SJCRH30 (cell line): ENCODE measurements at regions not wholly inside any gene's neighbourhood (a gene's known extent, or its start where the extent isn't known, plus 50 kb on each side); places are given as distances from the start of the nearest gene placed in this dataset.

Experiments used
- DNase-seq, 2 experiments: peaks; one replicate each; pipeline ENCODE4 v3.0.0-alpha.2; 2015 to 2020
- H3K27ac ChIP-seq: fragments of 250-450 bp; sonication (Bioruptor Pico); 2 replicates; pipeline ENCODE4 v1.5.1; 2020; ENCODE audit warnings: mild to moderate bottlenecking, moderate library complexity
- H3K27me3 ChIP-seq: fragments of 250-450 bp; sonication (Bioruptor Pico); 2 replicates; pipeline ENCODE4 v1.5.1; 2020; ENCODE audit warnings: mild to moderate bottlenecking, moderate library complexity
- H3K36me3 ChIP-seq: fragments of 250-450 bp; sonication (Bioruptor Pico); 2 replicates; pipeline ENCODE4 v1.5.1; 2020; ENCODE audit warnings: mild to moderate bottlenecking, moderate library complexity
- H3K4me1 ChIP-seq: fragments of 250-450 bp; sonication (Bioruptor Pico); 2 replicates; pipeline ENCODE4 v1.5.1; 2020; ENCODE audit warnings: mild to moderate bottlenecking, moderate library complexity
- H3K4me3 ChIP-seq: fragments of 250-450 bp; sonication (Bioruptor Pico); 2 replicates; pipeline ENCODE4 v1.5.1; 2020; ENCODE audit warnings: mild to moderate bottlenecking, moderate library complexity
- H3K9me3 ChIP-seq: fragments of 250-450 bp; sonication (Bioruptor Pico); replicated peaks from 2 replicates; pipeline ENCODE4 v1.5.1; 2020; ENCODE audit warnings: mild to moderate bottlenecking, moderate library complexity

GRCh38 chr18:27447930-27448329 is 262.8 kb upstream of the CHST9 start:
- DNase-seq, result no peak
- no peaks in the 10 kb centered on the region for H3K9me3 ChIP-seq
- H3K4me3 ChIP-seq, result no peak overlapping the region
- H3K27me3 ChIP-seq, result no peaks in the 10 kb centered on the region
- no peak overlapping the region for H3K27ac ChIP-seq
- H3K36me3 ChIP-seq, result no peaks in the 10 kb centered on the region
- peaks cover 4% of the 10 kb centered on the region; the same call in 1 of the 2 replicates for H3K4me1 ChIP-seq

GRCh38 chr18:27447451-27447881 is 262.4 kb upstream of the CHST9 start:
- Histone ChIP-seq H3K27ac (no peak overlapping the region), H3K4me1 (peaks cover 4% of the 10 kb centered on the region; the same call in 1 of the 2 replicates), H3K36me3 (no peaks in the 10 kb centered on the region), H3K4me3 (no peak overlapping the region), H3K9me3 (no peaks in the 10 kb centered on the region), H3K27me3 (no peaks in the 10 kb centered on the region)
- DNase-seq, result peak; percentile 32 to 67

- Histone ChIP-seq H3K4me3 (no peak overlapping the region), H3K27ac (no peak overlapping the region), H3K27me3 (no peaks in the 10 kb centered on the region), H3K9me3 (no peaks in the 10 kb centered on the region), H3K36me3 (no peaks in the 10 kb centered on the region), H3K4me1 (no peaks in the 10 kb centered on the region)
- DNase-seq, result no peak
These were observed 245.5 kb upstream of the CHST9 start for GRCh38 chr18:27430595-27430994.

- no peaks in the 10 kb centered on the region for H3K9me3 ChIP-seq
- no peaks in the 10 kb centered on the region for H3K4me1 ChIP-seq
- peak in 1 of 2 experiments; percentile 16 for DNase-seq
- no peak overlapping the region for H3K4me3 ChIP-seq
- no peaks in the 10 kb centered on the region for H3K27me3 ChIP-seq
- H3K36me3 ChIP-seq, result no peaks in the 10 kb centered on the region
- no peak overlapping the region for H3K27ac ChIP-seq
These were observed 243.8 kb upstream of the CHST9 start for GRCh38 chr18:27428716-27429475.

- Histone ChIP-seq H3K4me3 (no peak overlapping the region), H3K27ac (no peak overlapping the region), H3K36me3 (no peaks in the 10 kb centered on the region), H3K27me3 (no peaks in the 10 kb centered on the region), H3K4me1 (no peaks in the 10 kb centered on the region), H3K9me3 (no peaks in the 10 kb centered on the region)
- no peak for DNase-seq
These were observed 243.0 kb upstream of the CHST9 start for GRCh38 chr18:27428120-27428519.

- H3K27me3 ChIP-seq, result no peaks in the 10 kb centered on the region
- H3K27ac ChIP-seq, result no peak overlapping the region
- H3K9me3 ChIP-seq, result no peaks in the 10 kb centered on the region
- H3K4me3 ChIP-seq, result no peak overlapping the region
- no peaks in the 10 kb centered on the region for H3K36me3 ChIP-seq
- no peak for DNase-seq
- no peaks in the 10 kb centered on the region for H3K4me1 ChIP-seq
These were observed 238.5 kb upstream of the CHST9 start for GRCh38 chr18:27423581-27423980.

- H3K9me3 ChIP-seq, result no peaks in the 10 kb centered on the region
- DNase-seq, result no peak
These were observed 234.5 kb upstream of the CHST9 start for GRCh38 chr18:27419646-27420045.

GRCh38 chr18:27415495-27415894 is 230.4 kb upstream of the CHST9 start:
- H3K27ac ChIP-seq, result no peak overlapping the region
- no peak for DNase-seq
- H3K36me3 ChIP-seq, result no peaks in the 10 kb centered on the region
- H3K9me3 ChIP-seq, result no peaks in the 10 kb centered on the region
- H3K27me3 ChIP-seq, result no peaks in the 10 kb centered on the region
- no peaks in the 10 kb centered on the region for H3K4me1 ChIP-seq
- H3K4me3 ChIP-seq, result no peak overlapping the region

More at GRCh38 chr18:27419646-27420045, 234.5 kb upstream of the CHST9 start:
- Histone ChIP-seq H3K4me1 (no peaks in the 10 kb centered on the region), H3K4me3 (no peak overlapping the region), H3K27ac (no peak overlapping the region), H3K36me3 (no peaks in the 10 kb centered on the region), H3K27me3 (no peaks in the 10 kb centered on the region)

- Histone ChIP-seq H3K4me1 (no peaks in the 10 kb centered on the region), H3K27ac (no peak overlapping the region), H3K9me3 (no peaks in the 10 kb centered on the region), H3K27me3 (no peaks in the 10 kb centered on the region), H3K36me3 (no peaks in the 10 kb centered on the region), H3K4me3 (no peak overlapping the region)
- no peak for DNase-seq
These were observed 229.6 kb upstream of the CHST9 start for GRCh38 chr18:27414682-27415081.

- H3K27me3 ChIP-seq, result no peaks in the 10 kb centered on the region
- H3K4me3 ChIP-seq, result no peak overlapping the region
- peak; percentile 34 to 69 for DNase-seq
- H3K9me3 ChIP-seq, result no peaks in the 10 kb centered on the region
- H3K36me3 ChIP-seq, result no peaks in the 10 kb centered on the region
- H3K27ac ChIP-seq, result peak overlapping the region; percentile 55
- no peaks in the 10 kb centered on the region for H3K4me1 ChIP-seq
These were observed 228.6 kb upstream of the CHST9 start for GRCh38 chr18:27413495-27414401.

- Histone ChIP-seq H3K27ac (no peak overlapping the region), H3K4me1 (no peaks in the 10 kb centered on the region), H3K9me3 (no peaks in the 10 kb centered on the region), H3K4me3 (no peak overlapping the region), H3K36me3 (no peaks in the 10 kb centered on the region), H3K27me3 (no peaks in the 10 kb centered on the region)
- no peak for DNase-seq
These were observed 227.4 kb upstream of the CHST9 start for GRCh38 chr18:27412556-27412955.

- H3K9me3 ChIP-seq, result no peaks in the 10 kb centered on the region
- H3K27ac ChIP-seq, result no peak overlapping the region
- no peaks in the 10 kb centered on the region for H3K27me3 ChIP-seq
- no peaks in the 10 kb centered on the region for H3K4me1 ChIP-seq
- no peak for DNase-seq
- no peaks in the 10 kb centered on the region for H3K36me3 ChIP-seq
- H3K4me3 ChIP-seq, result no peak overlapping the region
These were observed 226.8 kb upstream of the CHST9 start for GRCh38 chr18:27411911-27412310.

- Histone ChIP-seq H3K4me1 (no peaks in the 10 kb centered on the region), H3K4me3 (no peak overlapping the region), H3K27me3 (no peaks in the 10 kb centered on the region), H3K36me3 (no peaks in the 10 kb centered on the region), H3K27ac (no peak overlapping the region), H3K9me3 (no peaks in the 10 kb centered on the region)
- DNase-seq, result no peak
These were observed 225.9 kb upstream of the CHST9 start for GRCh38 chr18:27411013-27411412.

- H3K36me3 ChIP-seq, result no peaks in the 10 kb centered on the region
- DNase-seq, result no peak
These were observed 219.7 kb upstream of the CHST9 start for GRCh38 chr18:27404855-27405254.

GRCh38 chr18:27400001-27400400 is 214.9 kb upstream of the CHST9 start:
- DNase-seq, result peak; percentile 2 to 24
- H3K27ac ChIP-seq, result no peak overlapping the region
- no peaks in the 10 kb centered on the region for H3K9me3 ChIP-seq
- no peak overlapping the region for H3K4me3 ChIP-seq
- H3K4me1 ChIP-seq, result no peaks in the 10 kb centered on the region
- H3K27me3 ChIP-seq, result no peaks in the 10 kb centered on the region
- no peaks in the 10 kb centered on the region for H3K36me3 ChIP-seq

More at GRCh38 chr18:27404855-27405254, 219.7 kb upstream of the CHST9 start:
- no peaks in the 10 kb centered on the region for H3K27me3 ChIP-seq
- no peak overlapping the region for H3K4me3 ChIP-seq
- no peaks in the 10 kb centered on the region for H3K9me3 ChIP-seq
- H3K4me1 ChIP-seq, result no peaks in the 10 kb centered on the region
- H3K27ac ChIP-seq, result no peak overlapping the region
